ENCODE measurements at regions not wholly inside any gene's neighbourhood (a gene's known extent, or its start where the extent isn't known, plus 50 kb on each side); places are given as distances from the start of the nearest gene placed in this dataset.

DNA sequence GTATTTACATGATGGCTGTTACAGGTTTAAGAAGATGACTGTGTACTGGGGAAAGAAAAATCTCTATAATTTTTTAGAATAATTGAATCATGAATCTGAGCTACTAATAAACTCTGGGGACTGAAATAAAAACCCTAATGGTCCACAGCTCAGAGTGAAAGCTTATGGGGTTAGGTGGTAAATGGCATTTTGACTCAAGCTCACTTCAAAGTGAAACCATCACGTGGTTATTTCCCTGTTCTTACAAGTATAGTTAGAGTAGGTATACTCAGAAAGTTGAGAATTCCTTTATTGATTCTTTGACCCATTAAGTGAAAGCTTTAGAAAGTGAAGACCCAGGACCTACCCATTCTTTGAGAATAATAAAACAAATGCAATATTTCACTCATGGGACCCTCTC lies 626.2 kb upstream of the SETBP1 start:
- TF ChIP-seq CTCF (IDR thresholded peaks at IDR 0.05) (no peak), POLR2A (IDR thresholded peaks at IDR 0.05; ENCODE audit: low read depth) (no peak)
